ENCODE measurements at regions not wholly inside any gene's neighbourhood (a gene's known extent, or its start where the extent isn't known, plus 50 kb on each side); places are given as distances from the start of the nearest gene placed in this dataset.

DNA sequence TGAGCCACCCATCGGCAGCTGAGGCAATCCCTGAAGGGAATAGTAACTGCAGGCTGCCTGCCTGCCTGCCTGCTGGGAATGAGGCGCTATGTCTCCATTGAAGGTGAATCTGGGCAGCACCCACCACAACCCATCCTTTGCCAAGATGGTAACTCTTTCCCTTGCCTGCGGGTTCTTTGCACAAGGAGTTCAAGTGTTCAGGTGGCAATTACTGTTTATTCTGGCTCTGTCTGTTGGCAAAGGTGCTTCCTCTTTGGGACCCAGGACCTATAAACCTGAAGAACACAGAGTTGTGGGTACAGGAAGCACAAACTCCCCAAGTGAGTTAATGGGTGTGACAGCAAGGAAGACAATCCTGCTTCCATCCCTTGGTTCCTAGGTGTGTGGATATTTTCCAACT is 448.1 kb upstream of the ZNF507 start:
- DNase-seq, result no peak

DNA sequence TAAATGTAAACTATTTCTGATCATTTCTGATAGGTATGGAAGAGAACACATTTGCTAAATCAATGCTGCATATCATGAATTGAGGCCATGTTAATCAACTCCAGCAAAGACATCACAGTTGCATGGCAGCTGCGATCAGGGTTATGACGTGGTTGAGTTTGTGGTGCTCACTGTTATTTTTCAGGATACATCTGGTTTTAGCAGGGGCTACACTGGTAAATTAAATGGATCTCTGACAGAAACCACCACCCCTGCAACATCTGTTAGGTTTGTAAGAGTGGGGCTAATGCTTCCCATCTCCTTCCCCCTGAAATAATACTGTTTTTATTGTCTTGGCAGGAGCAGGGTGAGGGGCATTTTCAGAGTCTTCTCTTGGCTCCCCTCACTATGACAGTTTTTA is 444.4 kb upstream of the ZNF507 start:
- DNase-seq, result no peak

DNA sequence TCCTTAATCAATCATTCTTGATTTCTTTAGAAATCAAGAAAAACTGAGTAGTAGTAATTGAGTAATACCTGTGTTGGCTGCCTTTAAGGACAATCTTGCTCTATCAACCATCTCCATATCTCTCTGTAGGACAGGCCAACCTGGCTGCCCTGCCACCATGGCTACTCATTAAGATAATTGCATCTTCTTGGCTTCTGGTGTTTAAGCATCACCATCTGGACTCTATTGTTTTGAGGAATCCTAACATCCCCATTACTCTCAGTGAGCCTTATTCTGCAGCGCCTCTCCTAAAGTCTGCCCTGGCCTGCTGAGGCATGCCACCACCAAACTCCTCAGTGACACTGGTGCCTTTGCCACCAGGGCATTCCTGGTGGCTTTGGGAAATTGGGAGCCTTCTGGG is 442.6 kb upstream of the ZNF507 start:
- no peak for DNase-seq

DNA sequence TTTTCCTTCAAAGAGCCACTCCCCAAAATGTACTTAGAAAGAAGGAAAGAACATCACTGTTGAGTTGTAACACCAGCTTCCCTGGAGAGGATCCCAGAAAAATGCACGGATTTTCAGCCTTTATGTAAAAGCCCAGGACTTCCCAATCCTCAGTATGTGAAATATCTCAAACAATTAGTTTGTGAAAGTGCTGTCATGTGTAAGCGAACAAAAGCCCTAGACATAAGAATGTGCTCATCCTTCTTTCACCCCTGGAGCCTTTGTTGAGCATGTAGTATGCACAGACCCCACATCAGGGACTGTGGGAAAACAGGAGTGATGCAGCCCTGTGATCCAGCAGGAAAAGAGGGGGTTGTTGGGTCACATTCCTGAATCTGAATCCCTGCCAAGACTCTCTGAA is 441.4 kb upstream of the ZNF507 start:
- no peak for DNase-seq

DNA sequence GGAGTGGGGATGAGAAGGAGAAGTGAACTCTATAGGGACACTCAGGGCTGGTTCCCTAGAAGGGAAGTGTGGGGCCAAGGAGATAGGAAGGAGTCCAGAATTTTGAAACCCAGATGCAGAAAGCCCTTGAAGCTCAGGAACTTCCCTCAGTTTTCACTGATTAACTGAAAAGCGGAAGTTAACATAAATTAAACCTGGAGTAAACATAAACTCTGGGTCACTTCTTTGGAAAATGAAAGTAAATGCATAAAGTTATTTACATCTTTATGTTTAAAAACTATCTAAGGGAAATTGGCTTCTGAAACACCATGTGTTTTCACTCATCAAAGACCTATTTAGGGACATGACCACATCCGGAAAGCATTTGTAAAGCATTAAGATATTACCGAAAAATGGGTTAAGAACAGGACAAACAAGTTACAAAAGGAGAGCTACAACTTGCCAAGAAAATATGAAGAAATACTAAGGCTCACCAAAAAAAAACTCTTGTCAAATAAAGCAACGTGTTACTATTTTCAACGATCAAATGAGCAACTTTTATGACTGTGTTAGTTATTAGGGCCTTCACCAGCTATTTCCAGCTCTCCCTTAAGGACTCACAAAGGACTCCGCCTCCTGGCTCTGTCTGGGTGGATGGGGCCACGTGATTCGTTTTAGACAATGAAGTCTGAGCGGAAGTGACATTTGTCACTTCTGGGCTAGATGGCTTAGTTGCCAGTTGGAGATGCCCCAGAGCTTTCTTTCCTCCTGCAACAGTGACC is 439.1 kb upstream of the ZNF507 start:
- peak; percentile 17 for DNase-seq

DNA sequence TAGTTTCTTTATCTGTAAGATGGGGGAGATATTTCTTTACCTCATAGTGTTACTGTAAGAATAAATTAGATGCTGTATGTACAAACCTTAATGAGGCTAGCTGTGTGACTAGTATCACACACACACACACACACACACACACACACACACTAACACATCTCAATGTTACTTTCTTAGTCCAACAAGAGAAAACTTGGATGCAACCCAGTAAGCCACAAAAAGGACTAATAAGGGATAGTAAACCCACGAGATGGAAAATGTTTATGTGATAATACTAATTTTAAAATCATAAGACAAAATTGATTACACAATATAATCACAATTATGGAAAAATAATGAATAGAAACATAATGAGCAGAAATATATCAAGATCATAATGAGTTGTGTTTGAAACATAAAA is 437.7 kb upstream of the ZNF507 start:
- no peak for DNase-seq

DNA sequence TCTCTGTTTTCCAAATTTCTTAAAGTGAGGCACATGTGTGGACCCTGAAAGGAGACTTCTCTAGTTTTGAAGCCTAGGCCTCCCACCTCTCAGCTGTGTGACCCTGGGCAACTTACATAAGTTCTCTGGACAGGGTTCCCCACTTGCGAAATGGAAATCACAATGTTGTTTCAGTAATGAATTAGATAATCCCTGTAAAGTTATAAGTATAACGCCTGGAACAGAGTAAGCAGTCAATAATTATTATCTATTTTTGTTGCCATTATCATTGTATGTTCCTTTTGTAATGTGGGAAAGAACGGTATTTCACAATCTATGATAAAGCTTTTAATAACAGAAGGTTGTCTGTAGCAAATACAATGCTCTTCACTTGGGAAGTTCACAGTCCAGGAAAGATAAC is 437.3 kb upstream of the ZNF507 start:
- no peak for DNase-seq

DNA sequence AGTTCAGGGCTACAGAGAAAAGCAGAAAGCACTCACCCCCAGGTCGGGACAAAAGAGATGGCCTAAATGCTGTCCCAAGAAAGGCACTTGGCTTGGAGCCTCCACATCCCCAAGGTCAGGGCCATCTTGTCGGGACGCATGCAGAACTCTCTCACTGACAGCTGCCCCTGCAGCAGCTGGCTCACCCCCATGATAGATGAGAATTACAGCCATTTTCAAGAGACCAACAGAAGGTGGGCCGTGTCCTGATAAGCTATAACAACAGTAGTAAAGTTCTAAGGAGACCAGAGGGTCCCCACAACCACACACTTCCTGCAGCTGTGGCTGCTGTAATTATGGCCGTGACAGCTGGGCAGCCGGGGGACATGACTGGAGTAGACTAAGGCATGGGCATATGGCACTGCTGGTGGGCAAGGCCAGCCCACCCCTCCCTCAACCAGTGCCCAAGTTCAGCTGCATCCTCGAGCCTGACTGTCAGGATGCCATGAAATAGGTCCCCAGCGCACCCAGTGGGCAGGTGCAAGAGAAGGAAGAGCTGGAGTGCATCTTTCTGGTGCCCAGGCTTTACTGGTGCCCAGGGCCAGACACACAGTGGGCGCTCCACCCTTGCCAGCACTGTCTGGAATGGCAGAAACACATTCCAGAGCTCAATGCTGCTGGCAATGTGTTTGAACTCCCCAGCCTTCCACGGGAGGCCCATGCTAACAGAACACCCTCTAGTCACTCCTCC is 436.7 kb upstream of the ZNF507 start:
- no peak for DNase-seq

DNA sequence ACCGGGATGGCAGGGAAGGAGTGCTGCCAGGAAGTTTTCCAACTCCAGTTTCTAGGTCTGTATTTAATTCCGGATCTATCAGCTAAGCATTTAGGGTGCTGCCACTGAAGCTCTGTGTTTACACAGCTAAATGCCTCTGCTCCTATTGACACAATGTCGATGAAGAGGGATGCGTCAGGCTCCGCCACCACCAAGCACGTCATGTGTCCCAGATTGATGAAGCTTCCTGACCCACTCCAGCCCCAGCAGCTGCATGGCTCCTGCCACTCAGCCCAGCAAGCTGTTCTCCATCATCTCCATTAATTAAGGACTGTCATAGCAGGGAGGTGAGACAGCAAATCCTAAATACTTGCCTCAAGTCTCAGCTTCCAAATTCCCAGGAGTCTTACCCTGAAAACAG is 435.2 kb upstream of the ZNF507 start:
- no peak for DNase-seq

DNA sequence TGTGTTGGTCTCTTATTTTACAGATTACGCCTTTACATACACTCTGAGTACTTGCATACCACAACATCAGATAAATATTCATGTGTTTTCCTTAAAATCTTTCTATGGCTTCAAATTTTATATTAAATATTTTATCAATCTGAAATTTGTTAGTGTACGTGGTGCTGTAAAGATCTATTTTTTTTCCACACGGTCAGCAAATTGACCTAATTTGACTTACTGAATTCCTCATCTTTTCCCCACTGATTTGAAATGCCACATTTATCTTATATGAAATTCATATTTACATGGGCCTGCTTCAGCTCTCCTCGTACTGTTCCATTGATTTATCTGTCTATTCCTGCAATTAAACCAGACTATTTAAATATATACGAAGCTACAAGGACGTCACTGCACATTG is 433.8 kb upstream of the ZNF507 start:
- no peak for DNase-seq

DNA sequence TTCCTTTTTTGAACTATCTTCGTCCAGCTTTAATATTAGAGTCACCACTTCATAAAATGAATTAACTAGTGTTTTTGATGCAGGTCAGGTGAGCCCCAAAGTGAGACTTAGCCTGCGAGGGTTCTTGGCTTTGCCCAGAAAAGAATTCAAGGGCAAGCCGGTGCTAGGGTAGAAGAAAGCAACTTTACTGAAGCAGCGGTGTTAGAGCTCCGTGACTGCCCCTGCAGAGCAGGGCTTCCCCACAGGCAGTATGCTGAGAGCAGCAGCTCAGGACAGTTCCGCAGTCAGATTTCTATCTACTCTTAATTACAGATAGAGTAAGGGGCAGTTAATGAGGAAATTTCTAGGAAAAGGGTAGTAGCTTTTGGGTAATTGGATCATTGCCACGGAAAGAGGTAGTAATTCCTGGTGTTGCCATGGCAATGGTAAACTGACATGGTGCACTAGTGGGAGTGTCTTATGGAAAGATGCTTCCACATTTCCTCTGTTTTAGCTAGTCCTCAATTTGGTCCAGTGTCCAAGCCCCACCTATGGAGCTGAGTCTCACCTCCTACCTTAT is 432.2 kb upstream of the ZNF507 start:
- DNase-seq, result no peak

DNA sequence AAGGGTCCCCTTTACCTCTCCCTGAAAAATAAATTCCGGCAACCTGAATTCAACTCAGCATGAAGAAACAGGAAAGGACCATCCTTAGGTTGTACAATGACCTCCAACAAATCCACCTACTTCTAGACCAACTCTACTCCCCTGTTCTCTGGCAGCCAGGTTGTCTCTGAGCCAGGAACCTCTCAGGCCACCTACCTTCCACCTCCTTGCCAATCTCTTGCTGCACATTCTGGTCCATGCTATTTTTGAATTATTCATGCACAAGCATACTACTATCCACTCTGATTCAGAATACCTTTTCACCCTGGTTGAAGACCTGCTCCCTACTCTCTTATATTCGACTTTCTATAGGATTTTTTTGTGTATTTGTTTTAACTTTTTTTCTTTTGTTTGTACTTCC is 415.0 kb upstream of the ZNF507 start:
- no peak for DNase-seq

DNA sequence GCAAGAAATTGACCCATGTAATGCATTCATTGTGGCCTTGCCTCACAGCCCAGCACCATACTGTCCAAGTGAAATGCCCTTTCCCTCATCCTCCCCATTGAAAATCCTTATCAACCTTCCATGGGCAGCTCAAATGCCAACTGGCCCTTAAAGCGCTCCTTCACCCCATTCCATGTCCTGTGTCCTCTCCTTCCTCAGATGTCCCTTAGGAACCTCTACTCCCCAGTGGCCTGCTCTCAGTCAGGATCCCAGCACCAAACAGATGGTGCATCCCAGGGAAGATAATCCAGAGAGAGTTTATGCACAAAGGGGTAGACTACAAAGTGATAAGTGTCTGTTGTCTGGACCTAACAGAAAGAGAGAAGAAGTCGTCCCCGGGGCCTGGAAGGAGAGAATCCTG is 407.4 kb upstream of the ZNF507 start:
- DNase-seq, result no peak

DNA sequence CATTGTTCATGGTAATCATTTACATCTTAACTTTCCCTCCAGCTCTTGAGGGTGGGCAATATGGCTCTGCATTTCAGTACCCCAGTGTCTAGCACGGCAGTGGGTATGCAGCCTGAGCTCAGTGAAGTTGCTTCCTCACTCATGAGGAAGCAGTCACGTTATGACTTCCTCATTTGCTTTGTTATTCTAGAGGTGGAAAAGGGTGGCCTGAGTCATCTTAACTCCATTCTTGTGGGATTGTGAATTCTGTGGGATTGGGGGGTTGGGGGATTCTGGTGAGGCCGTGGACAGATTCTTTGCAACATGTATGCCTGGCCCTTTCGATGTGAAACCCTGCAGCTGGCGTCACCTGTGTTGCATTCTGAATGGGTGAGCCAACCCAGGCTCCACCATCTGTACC is 406.7 kb upstream of the ZNF507 start:
- peak; percentile 17 for DNase-seq

DNA sequence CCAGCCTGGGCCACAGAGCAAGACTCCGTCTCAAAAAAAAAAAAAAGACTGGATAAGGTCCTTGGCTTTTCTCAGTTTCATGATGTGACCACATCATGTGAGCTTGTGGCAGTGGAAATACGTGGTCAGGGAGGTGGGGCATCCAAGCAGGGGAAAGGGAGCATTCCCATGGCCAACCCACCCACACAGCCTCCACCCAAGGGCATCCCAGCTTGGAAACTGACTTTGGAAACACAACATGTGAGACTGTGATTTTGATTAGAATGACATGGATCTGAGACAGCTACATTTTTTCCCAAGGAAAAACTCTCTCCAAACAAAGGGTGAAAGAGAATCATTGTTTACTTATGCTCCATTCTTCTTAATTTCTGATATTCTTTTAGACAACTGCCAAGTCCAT is 405.0 kb upstream of the ZNF507 start:
- DNase-seq, result no peak

DNA sequence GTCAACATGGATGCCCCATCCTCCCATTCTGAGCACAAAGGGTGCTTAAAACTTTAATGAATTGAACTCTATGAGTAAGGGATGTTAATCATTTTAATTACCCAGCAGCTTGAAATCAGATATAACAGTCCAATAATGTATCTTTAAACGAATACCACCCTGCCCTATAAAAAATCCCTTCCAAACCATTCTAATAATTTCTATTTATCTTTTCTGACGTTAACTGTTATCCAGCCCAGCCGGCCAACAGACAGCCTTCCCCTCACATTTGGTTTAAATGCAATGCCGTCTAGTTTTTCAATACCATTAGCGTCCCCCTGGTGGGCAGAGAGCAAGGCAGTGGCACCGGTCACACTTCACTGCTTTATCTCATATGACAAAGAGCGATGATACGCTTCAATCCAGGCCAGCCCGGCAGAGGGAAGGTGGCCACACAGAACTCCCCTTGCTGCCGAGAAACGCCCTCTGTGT is 402.2 kb upstream of the ZNF507 start:
- DNase-seq, result no peak

DNA sequence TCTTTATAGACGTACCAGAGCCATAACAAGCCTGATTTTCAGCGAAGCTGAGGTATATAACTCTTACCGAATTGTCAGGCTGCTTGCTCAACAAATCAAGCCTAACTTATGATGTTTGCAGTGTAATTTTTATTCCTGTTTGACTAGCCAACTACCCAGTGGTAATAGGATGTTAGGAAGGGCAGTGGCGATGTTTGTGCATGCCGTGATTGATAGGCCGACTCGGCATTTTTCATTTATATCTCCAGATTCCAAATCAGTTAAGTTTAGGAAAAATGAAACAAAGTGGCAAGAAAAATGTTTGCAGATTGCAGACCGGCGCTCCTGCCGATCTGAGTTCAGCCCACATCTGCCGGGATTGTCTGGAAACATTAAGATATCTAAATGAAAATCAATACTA is 401.6 kb upstream of the ZNF507 start:
- no peak for DNase-seq

DNA sequence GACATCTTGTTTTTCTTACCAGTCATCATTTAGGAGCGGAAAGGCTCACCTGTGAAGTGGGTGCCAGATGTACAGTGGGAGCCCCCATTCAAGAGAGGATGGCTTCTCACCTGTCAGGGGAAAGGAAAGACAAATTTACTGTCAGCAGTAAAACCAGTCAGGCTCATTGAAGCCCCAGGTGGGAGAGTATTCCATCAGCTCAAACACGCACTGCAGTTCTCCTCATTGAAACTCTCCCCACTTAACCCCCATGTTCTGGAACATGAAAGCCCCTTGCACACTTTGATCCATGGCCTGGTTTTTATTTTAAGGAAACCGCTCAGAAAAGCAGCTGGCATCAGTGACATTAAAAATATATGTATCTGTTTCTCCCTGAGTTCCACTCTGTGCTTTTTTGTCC is 401.1 kb upstream of the ZNF507 start:
- no peak for DNase-seq

DNA sequence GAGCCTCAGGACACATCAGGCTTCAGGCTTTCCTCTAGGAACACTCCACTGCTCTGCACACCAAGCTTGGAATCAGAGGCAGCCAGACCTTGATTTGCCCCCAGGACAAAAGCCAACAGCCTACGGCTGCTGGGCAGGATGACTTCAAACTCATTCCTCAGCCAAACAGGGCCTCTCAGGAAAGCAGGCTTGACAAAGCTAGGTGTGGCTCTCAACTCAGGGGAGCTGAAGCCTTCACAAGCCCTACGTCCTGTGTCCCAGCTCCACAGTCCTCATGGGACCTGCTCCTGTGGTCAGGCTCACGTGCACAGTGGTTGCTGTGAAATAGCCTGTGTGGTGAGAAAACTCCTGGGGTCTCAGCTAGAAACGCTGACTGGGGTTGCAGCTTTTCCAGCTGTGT is 398.9 kb upstream of the ZNF507 start:
- no peak for DNase-seq

DNA sequence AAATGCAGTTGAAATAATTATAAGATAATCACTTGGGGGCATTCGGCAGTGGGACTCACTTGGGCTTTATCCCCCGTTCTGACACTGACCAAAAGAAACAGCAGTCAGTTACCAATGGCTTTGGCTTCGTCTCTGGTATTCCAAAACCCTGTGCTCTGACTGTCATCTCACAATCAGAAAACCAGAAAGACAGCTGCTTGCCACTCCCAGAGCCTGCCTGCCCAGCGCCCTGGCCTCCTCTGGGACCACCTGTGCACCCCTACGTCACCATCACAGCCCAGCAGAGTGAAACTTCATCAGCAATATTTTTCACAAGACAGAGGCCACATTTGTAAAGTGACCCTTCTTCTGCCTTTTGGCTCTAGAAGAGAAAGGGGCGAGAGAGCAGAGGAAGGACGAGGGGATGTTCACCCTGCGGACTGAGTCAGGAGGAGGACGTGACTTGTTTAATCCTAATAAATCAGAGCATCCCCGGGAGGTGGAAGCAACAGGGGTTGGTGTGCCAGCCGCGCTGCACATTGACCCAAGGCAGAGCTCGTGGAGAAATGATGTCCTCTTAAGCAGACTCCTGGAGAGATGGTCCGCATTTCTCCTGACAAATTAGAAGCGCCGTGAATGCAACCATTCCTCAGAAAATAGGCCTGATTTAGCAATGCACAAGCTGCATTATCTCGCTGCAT is 397.8 kb upstream of the ZNF507 start:
- no peak for DNase-seq

DNA sequence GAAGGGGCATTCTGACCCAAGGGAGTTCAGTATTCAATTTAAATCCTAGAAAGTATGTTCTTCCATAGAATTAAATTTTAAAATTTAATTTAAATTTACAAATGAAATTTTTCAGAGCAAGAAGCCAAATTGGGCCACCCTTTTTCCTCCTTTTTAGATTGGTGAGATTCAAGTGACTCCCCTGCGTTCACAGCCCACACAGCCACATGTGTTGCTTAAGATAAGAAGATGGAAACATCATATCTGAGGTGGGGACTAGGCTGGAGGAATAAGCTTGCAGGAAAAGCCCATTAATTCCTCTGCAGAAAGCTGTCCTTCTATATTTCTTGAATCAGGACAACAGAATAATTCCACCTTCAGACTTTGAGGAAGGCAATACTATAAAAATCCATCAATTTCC is 392.7 kb upstream of the ZNF507 start:
- no peak for DNase-seq

DNA sequence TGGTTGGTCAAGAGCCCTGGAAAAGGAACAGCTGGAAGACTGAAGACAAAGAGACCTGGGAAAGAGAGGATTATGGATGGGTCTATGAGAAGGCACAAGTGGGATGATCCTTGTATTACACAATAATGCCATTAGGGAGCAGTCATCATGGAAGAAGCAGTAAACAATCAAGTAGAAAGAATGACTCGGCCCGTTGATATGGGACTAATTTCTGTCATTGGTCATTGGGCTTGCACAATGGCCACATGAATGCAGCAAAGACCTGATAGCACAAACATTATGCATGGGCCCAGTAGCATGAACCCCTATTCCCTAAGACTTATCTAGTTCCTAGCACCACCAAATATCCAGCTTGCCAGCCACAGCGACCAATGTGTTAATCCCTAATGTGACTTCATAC is 390.3 kb upstream of the ZNF507 start:
- no peak for DNase-seq

DNA sequence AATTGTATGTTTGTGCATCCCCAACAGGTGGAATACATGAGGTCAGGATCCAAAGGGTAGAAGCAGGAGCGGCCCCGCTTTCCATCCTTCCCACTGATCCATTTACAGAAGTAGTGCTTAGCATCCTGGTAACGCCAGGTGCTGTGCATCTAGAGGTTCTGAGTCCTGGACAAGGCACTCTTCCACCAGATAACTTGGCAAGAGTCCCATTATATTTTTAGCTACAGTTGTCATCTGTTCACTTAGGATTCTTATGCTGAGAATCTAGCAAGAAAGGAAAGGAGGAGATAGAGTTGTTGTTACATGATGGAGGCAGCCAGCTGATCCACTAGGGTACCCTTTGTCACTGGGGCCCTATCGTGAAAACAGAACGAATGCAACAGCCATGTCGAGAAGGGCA is 389.5 kb upstream of the ZNF507 start:
- DNase-seq, result no peak

Data from suppressor macrophage treated with lipopolysaccharide for 4 hours (primary cell).